PFSK-1 (cell line): ENCODE measurements at regions not wholly inside any gene's neighbourhood (a gene's known extent, or its start where the extent isn't known, plus 50 kb on each side); places are given as distances from the start of the nearest gene placed in this dataset.

ENCODE experiments used
- POLR2AphosphoS5 ChIP-seq: IDR thresholded peaks from 2 replicates; pipeline ENCODE4 v1.6.1; 2012; ENCODE audit warnings: low read depth, mild to moderate bottlenecking, control low read depth, low read length, moderate library complexity
- SIN3A ChIP-seq: IDR thresholded peaks from 2 replicates; pipeline ENCODE4 v1.6.1; 2012; ENCODE audit warnings: mild to moderate bottlenecking, low read length, moderate library complexity, borderline replicate concordance; ENCODE audit not compliant: insufficient read depth
- TAF1 ChIP-seq: IDR thresholded peaks from 2 replicates; pipeline ENCODE4 v1.6.1; 2012; ENCODE audit warnings: low read length, control low read depth, borderline replicate concordance; ENCODE audit not compliant: insufficient read depth
- TF ChIP-seq, protein P1 (sequence below), 2 experiments: IDR thresholded peaks; 2 replicates each; pipeline versions ENCODE4 v1.6.1 to v1.8.0; 2011 to 2012; ENCODE audit warnings: low read depth in 2 of 2, low read length in 2 of 2, control low read depth in 1 of 2, inconsistent platforms in 1 of 2, mild to moderate bottlenecking in 1 of 2, moderate library complexity in 1 of 2; ENCODE audit not compliant: insufficient read depth in 1 of 2

DNA sequence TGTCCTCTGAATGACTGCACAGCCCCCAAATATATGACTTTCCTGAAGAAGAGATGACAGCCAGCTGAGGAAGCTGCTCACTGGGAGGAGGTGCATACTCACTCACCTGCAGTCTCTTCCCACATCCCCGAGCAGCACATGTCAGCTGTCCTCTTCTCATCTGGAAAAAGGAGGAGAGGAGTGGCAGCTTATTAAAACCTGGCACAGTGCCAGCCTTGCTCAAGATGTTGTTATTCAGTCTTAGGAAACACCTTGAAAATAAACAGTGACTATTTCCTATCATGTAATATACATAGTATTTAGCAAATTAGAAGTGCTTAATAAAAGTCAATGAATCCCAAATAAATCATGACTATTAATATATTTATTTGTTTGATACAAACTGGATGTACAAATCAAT is 232.9 kb downstream of the EPM2A start:
- TF ChIP-seq POLR2AphosphoS5 = no peak
- TF ChIP-seq, protein P1, sequence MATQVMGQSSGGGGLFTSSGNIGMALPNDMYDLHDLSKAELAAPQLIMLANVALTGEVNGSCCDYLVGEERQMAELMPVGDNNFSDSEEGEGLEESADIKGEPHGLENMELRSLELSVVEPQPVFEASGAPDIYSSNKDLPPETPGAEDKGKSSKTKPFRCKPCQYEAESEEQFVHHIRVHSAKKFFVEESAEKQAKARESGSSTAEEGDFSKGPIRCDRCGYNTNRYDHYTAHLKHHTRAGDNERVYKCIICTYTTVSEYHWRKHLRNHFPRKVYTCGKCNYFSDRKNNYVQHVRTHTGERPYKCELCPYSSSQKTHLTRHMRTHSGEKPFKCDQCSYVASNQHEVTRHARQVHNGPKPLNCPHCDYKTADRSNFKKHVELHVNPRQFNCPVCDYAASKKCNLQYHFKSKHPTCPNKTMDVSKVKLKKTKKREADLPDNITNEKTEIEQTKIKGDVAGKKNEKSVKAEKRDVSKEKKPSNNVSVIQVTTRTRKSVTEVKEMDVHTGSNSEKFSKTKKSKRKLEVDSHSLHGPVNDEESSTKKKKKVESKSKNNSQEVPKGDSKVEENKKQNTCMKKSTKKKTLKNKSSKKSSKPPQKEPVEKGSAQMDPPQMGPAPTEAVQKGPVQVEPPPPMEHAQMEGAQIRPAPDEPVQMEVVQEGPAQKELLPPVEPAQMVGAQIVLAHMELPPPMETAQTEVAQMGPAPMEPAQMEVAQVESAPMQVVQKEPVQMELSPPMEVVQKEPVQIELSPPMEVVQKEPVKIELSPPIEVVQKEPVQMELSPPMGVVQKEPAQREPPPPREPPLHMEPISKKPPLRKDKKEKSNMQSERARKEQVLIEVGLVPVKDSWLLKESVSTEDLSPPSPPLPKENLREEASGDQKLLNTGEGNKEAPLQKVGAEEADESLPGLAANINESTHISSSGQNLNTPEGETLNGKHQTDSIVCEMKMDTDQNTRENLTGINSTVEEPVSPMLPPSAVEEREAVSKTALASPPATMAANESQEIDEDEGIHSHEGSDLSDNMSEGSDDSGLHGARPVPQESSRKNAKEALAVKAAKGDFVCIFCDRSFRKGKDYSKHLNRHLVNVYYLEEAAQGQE (IDR thresholded peaks at IDR 0.05; ENCODE audit: insufficient read depth in 1 of 2, low read depth in 2 of 2, low read length in 2 of 2) = no peak
- no peak for TF ChIP-seq TAF1
- TF ChIP-seq SIN3A = no peak
